ENCODE measurements at regions not wholly inside any gene's neighbourhood (a gene's known extent, or its start where the extent isn't known, plus 50 kb on each side); places are given as distances from the start of the nearest gene placed in this dataset.

DNA sequence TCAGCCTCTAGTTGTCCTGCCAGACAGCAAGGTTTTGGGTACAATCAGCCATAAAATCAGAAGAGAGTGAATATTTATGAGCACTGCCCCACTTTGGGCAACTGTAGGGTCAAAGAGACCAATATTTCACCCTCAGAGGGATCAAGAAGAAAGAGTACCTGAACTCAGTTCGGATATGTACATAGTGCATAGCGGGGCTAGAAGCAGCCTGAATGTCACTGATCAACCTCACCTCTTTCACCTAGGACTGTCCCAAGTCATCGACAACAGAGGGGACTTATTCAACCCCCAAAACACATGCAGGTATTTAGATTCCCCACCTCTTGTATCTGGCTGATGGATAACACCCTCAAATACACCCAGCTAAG, 446.9 kb downstream of the COG6 start:
- TF ChIP-seq GATA2 (IDR thresholded peaks at IDR 0.05; ENCODE audit: low read depth, low read length) (no peak), GATA3 (IDR thresholded peaks at IDR 0.05; ENCODE audit: low read depth, low read length) (no peak)

Data from SH-SY5Y (cell line).